HS-5 (cell line): ENCODE measurements at regions not wholly inside any gene's neighbourhood (a gene's known extent, or its start where the extent isn't known, plus 50 kb on each side); places are given as distances from the start of the nearest gene placed in this dataset.

ENCODE experiments used
- DNase-seq: peaks from one replicate; pipeline ENCODE4 v3.0.0-alpha.2; 2012; ENCODE audit warnings: low read depth

GRCh38 chr13:76440568-76440967 lies 445.6 kb downstream of the KCTD12 start:
- DNase-seq = no peak

- DNase-seq = no peak
Measured at GRCh38 chr13:76439546-76439945, 446.7 kb downstream of the KCTD12 start.

GRCh38 chr13:76438050-76438449 lies 448.2 kb downstream of the KCTD12 start:
- DNase-seq = no peak

GRCh38 chr13:76425935-76426334 lies 460.3 kb downstream of the KCTD12 start:
- DNase-seq = peak; percentile 5

DNA sequence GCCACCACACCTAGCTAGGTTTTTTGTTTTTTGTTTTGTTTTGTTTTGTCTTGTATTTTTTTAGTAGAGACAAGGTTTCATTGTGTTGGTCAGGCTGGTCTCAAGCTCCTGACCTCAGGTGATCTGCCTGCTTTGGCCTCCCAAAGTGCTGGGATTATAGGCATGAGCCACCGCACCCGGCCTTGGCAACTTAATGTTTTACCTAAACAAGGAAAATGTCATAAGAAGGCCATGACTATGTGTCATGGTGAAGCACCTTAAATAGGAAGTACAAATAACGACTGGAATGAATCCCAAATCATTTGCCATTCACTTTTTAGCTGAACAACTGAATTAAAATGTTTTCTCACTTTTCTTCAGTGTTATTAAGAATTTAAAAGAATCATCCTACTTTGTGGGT lies 465.2 kb downstream of the KCTD12 start:
- DNase-seq = no peak

- no peak for DNase-seq
Measured at GRCh38 chr13:76418404-76418803, 467.8 kb downstream of the KCTD12 start.

DNA sequence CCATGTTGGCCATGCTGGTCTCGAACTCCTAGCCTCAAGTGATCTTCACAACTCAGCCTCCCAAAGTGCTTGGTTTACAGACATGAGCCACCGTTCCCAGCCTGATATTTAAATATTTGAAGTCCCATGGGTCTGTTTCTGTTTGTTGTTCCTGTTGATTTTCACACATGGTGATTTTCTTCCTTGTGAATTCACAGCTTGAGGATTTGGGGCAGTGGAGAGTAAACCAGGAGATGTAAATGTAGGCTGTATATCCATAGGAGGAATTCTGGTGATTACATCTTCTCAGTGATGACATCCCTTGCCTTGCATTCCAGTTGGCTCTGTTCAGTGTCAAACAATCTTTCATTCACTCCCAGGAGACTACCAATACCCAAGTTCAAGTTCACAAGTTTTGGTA lies 471.9 kb downstream of the KCTD12 start:
- DNase-seq = no peak

GRCh38 chr13:76406243-76406642 lies 480.0 kb downstream of the KCTD12 start:
- DNase-seq = no peak

- DNase-seq = no peak
Measured at GRCh38 chr13:76398425-76398824, 487.8 kb downstream of the KCTD12 start.

DNA sequence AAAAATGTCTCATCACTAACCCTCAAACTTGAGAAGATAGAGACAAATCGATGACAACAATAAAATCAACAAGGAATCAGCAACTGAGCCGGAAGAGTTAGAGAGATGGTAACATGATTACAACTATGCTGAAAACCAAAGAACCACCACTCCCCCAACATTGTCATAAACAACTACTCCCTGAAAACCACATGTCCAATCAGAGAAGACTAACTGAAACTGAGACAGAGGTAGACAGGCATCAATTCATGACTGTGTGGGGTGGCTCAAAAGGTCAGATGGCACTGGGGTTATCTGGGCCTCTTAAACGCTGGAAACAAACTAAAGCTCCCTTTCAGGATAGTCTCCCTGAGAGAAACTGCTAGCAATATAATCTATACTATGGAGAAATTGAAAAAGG lies 488.8 kb downstream of the KCTD12 start:
- no peak for DNase-seq

- DNase-seq = no peak
Measured at GRCh38 chr13:76389321-76389720, 496.9 kb downstream of the KCTD12 start.

DNA sequence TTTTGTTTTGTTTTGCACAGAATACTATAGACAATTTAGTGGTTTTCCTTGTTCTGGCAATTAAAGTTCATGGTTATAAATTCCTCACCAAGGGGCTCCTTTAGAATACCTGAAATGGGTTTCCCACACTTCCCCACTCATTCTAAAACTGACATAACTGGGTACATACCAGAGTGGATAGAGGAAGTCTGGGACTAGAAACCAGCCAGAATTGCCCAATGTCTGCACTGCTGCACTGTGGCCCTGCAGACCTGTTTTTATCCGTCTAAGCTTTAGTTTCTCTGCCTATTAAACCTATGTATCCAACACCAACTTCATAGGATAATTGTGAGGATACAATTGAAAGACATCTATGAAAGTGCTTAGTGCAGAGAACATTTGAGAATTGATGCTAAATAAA lies 498.6 kb downstream of the KCTD12 start:
- no peak for DNase-seq

DNA sequence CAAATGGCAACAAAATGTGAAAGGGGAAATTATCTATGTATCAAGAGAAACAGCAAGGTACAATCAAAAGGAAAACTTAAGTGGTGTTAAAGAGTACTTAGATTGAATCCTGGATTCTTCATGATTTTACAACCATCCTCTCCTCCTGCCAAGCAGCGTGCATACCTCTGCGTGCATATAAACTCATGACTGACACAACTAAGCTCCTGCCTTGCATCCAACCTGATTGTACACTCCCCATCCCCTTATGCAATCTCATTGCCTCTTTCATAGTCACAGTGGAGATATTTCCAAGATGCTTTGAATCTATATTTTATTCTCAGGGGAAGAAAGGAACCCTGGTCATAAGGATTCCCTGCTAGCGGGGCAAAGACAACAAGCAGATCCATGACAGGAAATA lies 499.9 kb downstream of the KCTD12 start:
- no peak for DNase-seq

DNA sequence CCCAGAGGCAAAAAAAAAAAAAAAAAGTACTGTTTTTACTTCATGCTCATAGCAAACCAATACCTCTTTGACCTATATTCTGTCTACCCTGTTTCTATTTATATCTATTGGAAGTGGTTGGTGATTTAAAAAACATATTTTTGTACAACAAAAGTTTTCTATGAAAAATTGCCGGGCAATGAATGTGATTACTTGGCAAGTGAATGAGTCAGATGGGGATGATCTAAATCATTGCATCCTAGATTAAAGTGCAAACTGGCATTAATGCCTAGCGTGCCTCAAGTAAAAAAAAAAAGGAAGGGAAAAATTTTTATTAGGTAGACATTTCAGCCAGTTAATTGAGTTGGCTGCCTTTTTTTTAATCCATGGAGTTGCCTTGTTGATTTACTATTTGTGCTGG lies 500.6 kb downstream of the KCTD12 start:
- DNase-seq = no peak

- DNase-seq = peak; percentile 20
Measured at GRCh38 chr13:76383676-76384461, 502.3 kb downstream of the KCTD12 start.

- no peak for DNase-seq
Measured at GRCh38 chr13:76380446-76381065, 505.6 kb downstream of the KCTD12 start.

DNA sequence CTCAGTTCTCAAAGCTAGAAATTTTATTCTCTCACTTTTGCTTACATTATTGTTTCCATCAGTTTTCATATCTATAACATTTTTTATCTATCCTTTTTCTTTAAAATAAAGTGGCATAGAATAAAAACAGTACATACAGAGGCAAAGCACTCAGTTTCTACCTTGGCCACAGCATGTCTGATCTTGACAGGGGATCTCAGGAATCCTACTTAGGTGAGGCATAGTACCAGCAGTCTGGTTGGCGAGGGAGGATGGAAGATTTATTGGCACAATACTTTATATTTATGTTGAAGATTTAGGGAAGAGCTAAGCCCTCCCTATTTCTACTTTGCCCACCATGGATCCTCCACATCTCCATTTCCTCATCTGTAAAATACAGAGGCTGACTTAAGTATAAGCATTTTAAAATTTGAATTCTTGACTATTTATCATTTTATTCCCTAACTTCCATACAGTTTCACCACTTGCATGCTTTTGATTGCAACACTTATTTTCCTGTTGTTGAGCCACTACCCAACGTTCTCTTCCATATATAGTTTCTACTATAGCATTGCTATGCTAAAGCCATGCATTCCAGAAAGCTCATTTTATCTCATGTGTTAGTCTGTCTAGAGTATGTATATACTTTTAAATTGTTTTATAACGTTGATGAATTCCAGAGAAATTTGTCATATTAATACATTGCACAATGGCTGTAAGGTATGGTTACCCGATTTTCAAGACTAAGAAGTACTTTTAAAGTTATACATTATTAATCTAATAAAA lies 506.7 kb downstream of the KCTD12 start:
- DNase-seq = no peak

- DNase-seq = no peak
Measured at GRCh38 chr13:76378767-76379166, 507.4 kb downstream of the KCTD12 start.

DNA sequence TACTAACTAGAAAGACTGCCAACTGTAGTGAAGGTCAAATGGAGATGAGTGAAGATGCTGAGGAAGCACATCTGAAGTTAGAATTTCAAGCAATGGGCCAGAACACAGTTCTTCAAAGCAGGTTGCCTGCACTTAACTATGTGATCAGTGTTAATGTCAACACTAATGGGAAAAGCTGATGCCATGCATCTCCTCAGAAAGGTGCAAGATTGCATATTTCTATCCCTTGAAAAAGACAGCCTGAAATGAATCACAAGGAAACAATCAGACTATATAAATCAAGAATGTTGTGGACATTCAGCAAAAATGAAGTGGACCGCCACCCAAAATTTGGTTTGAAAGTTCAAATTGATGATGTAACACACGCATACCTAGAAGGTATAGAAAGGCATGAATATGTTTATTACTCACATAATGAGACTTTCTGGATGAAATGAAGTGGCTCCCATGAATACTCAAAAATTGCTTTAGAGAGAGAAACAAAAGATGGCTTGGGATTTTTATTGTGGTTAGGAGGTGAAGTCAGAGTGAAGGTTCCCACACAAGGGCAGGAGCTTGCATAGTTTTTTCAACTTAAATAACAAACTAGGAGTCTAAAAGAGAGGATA lies 522.4 kb downstream of the KCTD12 start:
- DNase-seq = no peak

DNA sequence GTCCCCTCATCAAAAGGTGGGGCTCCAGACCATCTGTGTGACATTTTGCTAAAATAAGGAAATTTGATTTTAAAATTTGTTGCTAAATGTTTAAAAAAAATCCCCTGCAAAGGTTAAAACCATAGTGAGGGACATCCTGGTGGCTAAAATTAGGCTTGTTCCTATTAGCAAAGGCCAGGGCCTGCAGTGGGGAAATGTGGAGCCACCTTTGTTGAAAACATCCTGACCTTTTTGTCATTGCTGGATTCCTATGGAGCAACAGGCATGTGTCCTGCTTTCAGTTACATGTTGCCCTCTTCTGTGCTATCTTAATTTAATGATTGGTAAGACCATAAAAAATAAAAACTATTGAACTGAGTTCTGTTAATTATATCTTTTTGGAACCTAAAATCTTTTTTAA lies 524.3 kb downstream of the KCTD12 start:
- DNase-seq = no peak

DNA sequence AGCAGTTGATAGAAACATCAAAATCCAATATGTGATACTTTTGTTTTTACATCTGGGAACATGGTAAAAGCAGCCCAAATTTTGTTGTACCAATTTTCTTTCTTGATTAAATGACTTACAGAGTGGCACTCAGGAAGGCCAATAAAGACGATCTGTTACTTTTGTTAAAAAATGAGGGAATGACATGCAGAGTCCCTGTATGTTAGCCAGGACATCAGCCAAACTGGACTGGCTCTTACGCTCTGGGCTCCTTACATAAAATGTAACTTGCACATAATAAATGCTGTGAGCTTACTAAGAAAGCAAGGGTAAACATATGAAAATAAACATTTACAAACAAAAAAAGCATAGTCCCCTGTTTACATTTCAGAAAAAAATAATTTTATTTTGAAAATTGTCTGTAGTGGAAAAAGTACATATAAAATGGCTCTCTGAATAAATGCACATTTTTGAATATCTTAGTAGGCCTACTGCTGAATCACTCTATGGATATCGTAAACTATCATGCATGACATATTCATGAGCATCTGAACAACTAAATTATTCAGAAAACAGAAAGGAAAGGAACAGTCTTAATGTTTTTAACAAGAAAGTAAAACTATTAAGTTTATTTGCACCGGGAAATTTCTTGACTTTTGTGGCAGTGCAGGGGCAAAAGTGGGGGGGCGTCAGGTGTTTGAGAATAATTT lies 534.5 kb downstream of the KCTD12 start:
- no peak for DNase-seq

- DNase-seq = no peak
Measured at GRCh38 chr13:76350399-76350798, 535.8 kb downstream of the KCTD12 start.
